CD4-positive, alpha-beta T cell (primary cell): ENCODE measurements at regions not wholly inside any gene's neighbourhood (a gene's known extent, or its start where the extent isn't known, plus 50 kb on each side); places are given as distances from the start of the nearest gene placed in this dataset.

ENCODE experiments used
- ATAC-seq: fragments of 200-7000 bp; cut with Tn5 transposase; one replicate; pipeline ENCODE4 v1.10.0; 2022; ENCODE audit warnings: mild to moderate bottlenecking; ENCODE audit not compliant: poor library complexity
- CTCF ChIA-PET: fragments of 350-600 bp; sonication (Branson Sonifier 250); formaldehyde crosslinking; loops from one replicate; lab custom pipeline; 2021; ENCODE audit warnings: antibody characterized with exemption, inconsistent platforms; lab: Charles Lee
- POLR2A ChIA-PET: fragments of 350-600 bp; sonication (Branson Sonifier 250); formaldehyde crosslinking; loops from one replicate; lab custom pipeline; 2021; ENCODE audit warnings: antibody characterized with exemption, inconsistent platforms; lab: Charles Lee
- DNase-seq, 14 experiments: peaks; one replicate each; pipeline ENCODE4 v3.0.0-alpha.2; 2013 to 2020; ENCODE audit warnings: mixed read lengths in 2 of 14
- H3K27ac ChIP-seq, 2 donors: one replicate each; pipeline versions ENCODE4 v1.5.1 to v1.7.0; 2013; ENCODE audit warnings: low read length in 2 of 2, low read depth in 1 of 2, mild to moderate bottlenecking in 1 of 2
- H3K27me3 ChIP-seq, 2 experiments: 1 replicate in 1 of 2; 2 replicates in 1 of 2; pipeline versions ENCODE4 v1.6.1 to v1.7.0; 2013; ENCODE audit warnings: low read length in 2 of 2, control low read depth in 1 of 2, mild to moderate bottlenecking in 1 of 2, moderate library complexity in 1 of 2; ENCODE audit not compliant: insufficient read depth in 2 of 2, control insufficient read depth in 1 of 2
- H3K36me3 ChIP-seq: one replicate; pipeline ENCODE4 v1.6.1; 2013; ENCODE audit warnings: low read length, control low read depth; ENCODE audit not compliant: insufficient read depth
- H3K4me1 ChIP-seq: one replicate; pipeline ENCODE4 v1.6.1; 2013; ENCODE audit warnings: low read length, control low read depth; ENCODE audit not compliant: insufficient read depth
- H3K4me3 ChIP-seq: one replicate; pipeline ENCODE4 v1.5.1; 2013; ENCODE audit warnings: mild to moderate bottlenecking, low read length, moderate library complexity
- H3K9me3 ChIP-seq, 2 experiments: 1 replicate in 1 of 2; 2 replicates in 1 of 2; pipeline versions ENCODE4 v1.6.1 to v1.7.0; 2013; ENCODE audit warnings: low read length in 2 of 2, mild to moderate bottlenecking in 2 of 2, control low read depth in 1 of 2, moderate library complexity in 1 of 2; ENCODE audit not compliant: control insufficient read depth in 1 of 2, insufficient read depth in 1 of 2
- H3K27ac Mint-ChIP-seq: one replicate; pipeline ENCODE4 v1.8.0; 2020; ENCODE audit warnings: mixed read lengths
- H3K27me3 Mint-ChIP-seq: one replicate; pipeline ENCODE4 v1.8.0; 2021; ENCODE audit warnings: mixed read lengths
- H3K36me3 Mint-ChIP-seq: one replicate; pipeline ENCODE4 v1.8.0; 2021; ENCODE audit warnings: low read depth, mixed read lengths
- H3K4me1 Mint-ChIP-seq: one replicate; pipeline ENCODE4 v1.8.0; 2021; ENCODE audit warnings: low read depth, mixed read lengths
- H3K4me3 Mint-ChIP-seq: one replicate; pipeline ENCODE4 v1.8.0; 2020; ENCODE audit warnings: mild to moderate bottlenecking, mixed read lengths
- H3K9me3 Mint-ChIP-seq: one replicate; pipeline ENCODE4 v1.8.0; 2020; ENCODE audit warnings: mixed read lengths
- intact Hi-C, 2 experiments: fragments of 100-400 bp; cut with DNase I in 1 of 2; cut with micrococcal nuclease in 1 of 2; formaldehyde crosslinking; loops; one replicate each; pipeline versions ENCODE4 v1.15.1 to v1.9.0; 2023 to 2025; cut with DNase I, micrococcal nuclease
- TF ChIP-seq, protein P1 (sequence below): fragments of 200-600 bp; IDR thresholded peaks from one replicate; pipeline ENCODE4 v1.8.0; 2022; ENCODE audit warnings: antibody characterized with exemption, mild to moderate bottlenecking

DNA sequence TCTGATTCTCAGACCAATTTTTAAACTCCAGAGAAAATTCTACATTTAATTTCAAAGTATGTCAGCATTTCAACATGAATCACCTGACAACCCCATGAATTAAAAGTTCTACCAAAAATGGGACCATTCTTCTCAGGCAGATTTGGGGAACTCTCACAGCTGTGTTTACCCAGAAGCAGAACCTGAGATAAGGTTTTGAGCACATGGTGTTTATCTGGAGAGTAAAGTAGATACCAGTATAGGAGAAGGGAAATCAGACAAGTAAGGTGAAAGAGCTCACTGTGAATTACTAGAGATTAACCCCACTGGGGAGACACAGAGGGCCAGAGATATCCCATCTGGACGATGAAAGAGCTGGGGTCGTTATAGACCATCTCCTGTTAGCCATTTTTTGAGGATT is 729.1 kb downstream of the DNAH5 start:
- H3K4me3 ChIP-seq: no peak overlapping the region
- Mint-ChIP-seq H3K4me3 (no peak overlapping the region), H3K27ac (no peak overlapping the region), H3K9me3 (peaks cover 14% of the 10 kb centered on the region), H3K36me3 (no peaks in the 10 kb centered on the region), H3K27me3 (no peaks in the 10 kb centered on the region), H3K4me1 (no peaks in the 10 kb centered on the region)
- ChIA-PET POLR2A (no interaction called here), CTCF (no interaction called here)
- DNase-seq (no peak), ATAC-seq (no peak)
- no peak overlapping the region for H3K27ac ChIP-seq
- H3K9me3 ChIP-seq: peaks cover 0 to 8% of the 10 kb centered on the region in 2 experiments
- no peaks in the 10 kb centered on the region for H3K27me3 ChIP-seq
- no peaks in the 10 kb centered on the region for H3K36me3 ChIP-seq
- TF ChIP-seq, protein P1, sequence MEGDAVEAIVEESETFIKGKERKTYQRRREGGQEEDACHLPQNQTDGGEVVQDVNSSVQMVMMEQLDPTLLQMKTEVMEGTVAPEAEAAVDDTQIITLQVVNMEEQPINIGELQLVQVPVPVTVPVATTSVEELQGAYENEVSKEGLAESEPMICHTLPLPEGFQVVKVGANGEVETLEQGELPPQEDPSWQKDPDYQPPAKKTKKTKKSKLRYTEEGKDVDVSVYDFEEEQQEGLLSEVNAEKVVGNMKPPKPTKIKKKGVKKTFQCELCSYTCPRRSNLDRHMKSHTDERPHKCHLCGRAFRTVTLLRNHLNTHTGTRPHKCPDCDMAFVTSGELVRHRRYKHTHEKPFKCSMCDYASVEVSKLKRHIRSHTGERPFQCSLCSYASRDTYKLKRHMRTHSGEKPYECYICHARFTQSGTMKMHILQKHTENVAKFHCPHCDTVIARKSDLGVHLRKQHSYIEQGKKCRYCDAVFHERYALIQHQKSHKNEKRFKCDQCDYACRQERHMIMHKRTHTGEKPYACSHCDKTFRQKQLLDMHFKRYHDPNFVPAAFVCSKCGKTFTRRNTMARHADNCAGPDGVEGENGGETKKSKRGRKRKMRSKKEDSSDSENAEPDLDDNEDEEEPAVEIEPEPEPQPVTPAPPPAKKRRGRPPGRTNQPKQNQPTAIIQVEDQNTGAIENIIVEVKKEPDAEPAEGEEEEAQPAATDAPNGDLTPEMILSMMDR: no peak
- H3K4me1 ChIP-seq: no peaks in the 10 kb centered on the region
- intact Hi-C loops: no loop called here

DNA sequence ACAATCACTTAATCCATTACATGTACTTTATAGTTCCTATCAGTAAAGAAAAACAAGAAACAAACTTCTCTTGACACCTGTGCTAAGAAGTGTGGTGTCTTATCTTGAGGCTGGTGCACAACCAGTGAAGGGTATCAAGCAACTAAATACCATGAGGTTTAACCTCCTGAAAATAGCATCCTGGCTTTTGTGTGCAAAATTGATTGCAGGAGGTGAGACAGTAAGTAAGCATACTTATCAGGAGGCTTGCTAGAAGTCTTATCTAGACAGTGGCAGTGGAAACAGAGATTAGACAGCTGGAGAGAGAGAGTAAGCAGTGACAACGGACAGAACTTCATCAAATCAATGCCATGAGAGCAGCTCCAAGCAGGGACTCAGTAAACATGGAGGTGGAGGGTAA is 730.3 kb downstream of the DNAH5 start:
- no peaks in the 10 kb centered on the region for H3K4me1 ChIP-seq

DNA sequence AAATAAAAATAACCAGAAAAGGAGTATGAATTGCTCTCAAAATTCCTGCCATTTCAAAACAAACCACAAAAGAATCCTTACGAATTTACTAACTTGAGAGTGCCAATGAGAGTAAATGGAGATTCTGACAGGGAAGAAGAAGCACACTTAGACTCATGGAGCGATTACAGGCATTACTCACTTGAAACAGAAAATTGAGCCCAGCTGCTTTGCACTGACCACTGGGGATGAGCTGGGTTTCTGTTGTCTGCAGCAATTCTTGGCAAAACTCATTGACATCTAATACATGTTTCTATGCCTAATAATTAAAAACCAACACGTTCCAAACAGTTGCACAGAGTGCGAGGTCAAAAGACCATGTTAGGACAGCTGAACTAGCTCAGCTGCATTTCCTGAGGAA is 731.6 kb downstream of the DNAH5 start:
- H3K27me3 Mint-ChIP-seq: no peaks in the 10 kb centered on the region
- H3K4me1 Mint-ChIP-seq: no peaks in the 10 kb centered on the region
- H3K4me3 Mint-ChIP-seq: no peak overlapping the region
- ChIA-PET POLR2A (no interaction called here), CTCF (no interaction called here)
- Histone ChIP-seq H3K36me3 (no peaks in the 10 kb centered on the region), H3K27ac (no peak overlapping the region), H3K4me3 (no peak overlapping the region), H3K27me3 (no peaks in the 10 kb centered on the region), H3K4me1 (no peaks in the 10 kb centered on the region), H3K9me3 (peaks cover 0 to 4% of the 10 kb centered on the region in 2 experiments)
- intact Hi-C loops: no loop called here
- H3K27ac Mint-ChIP-seq: no peak overlapping the region
- ATAC-seq: no peak
- TF ChIP-seq, protein P1: no peak
- H3K36me3 Mint-ChIP-seq: no peaks in the 10 kb centered on the region
- DNase-seq: no peak
- H3K9me3 Mint-ChIP-seq: peaks cover 15% of the 10 kb centered on the region

More for the DNA sequence above, 730.3 kb downstream of the DNAH5 start:
- Mint-ChIP-seq H3K9me3 (peaks cover 16% of the 10 kb centered on the region), H3K4me3 (no peak overlapping the region), H3K4me1 (no peaks in the 10 kb centered on the region), H3K27ac (no peak overlapping the region), H3K36me3 (no peaks in the 10 kb centered on the region), H3K27me3 (no peaks in the 10 kb centered on the region)
- intact Hi-C loops: no loop called here
- TF ChIP-seq, protein P1: no peak
- Histone ChIP-seq H3K36me3 (no peaks in the 10 kb centered on the region), H3K4me3 (no peak overlapping the region), H3K9me3 (peaks cover 4 to 8% of the 10 kb centered on the region in 2 experiments), H3K27me3 (no peaks in the 10 kb centered on the region), H3K27ac (no peak overlapping the region)
- CTCF ChIA-PET: no interaction called here
- POLR2A ChIA-PET: no interaction called here
- DNase-seq: no peak
- no peak for ATAC-seq
